Vagina (tissue), 2 donors: ENCODE measurements at regions not wholly inside any gene's neighbourhood (a gene's known extent, or its start where the extent isn't known, plus 50 kb on each side); places are given as distances from the start of the nearest gene placed in this dataset.

Experiments
- DNase-seq, 2 donors: peaks; one replicate each; pipeline ENCODE4 v3.0.0-alpha.2; 2017; ENCODE audit errors: extremely low spot score in 2 of 2
- H3K27ac ChIP-seq: fragments of 200-600 bp; sonication (generic); one replicate; pipeline ENCODE4 v1.5.1; 2019
- H3K27me3 ChIP-seq: fragments of 200-600 bp; sonication (generic); one replicate; pipeline ENCODE4 v1.5.1; 2019
- H3K36me3 ChIP-seq, 2 donors: fragments of 200-600 bp; sonication (generic); one replicate each; pipeline ENCODE4 v1.5.1; 2017 to 2019
- H3K4me1 ChIP-seq: fragments of 200-600 bp; sonication (generic); one replicate; pipeline ENCODE4 v1.5.1; 2019
- H3K4me3 ChIP-seq, 2 donors: fragments of 200-600 bp; sonication (generic); 1 replicate in 1 of 2; 2 replicates in 1 of 2; pipeline ENCODE4 v1.5.1; 2016 to 2019
- H3K9me3 ChIP-seq: fragments of 200-600 bp; sonication (generic); one replicate; pipeline ENCODE4 v1.5.1; 2019
- POLR2A ChIP-seq, 2 donors: fragments of 450-650 bp; IDR thresholded peaks; one replicate each; pipeline ENCODE4 v1.6.1; 2017; ENCODE audit warnings: antibody characterized with exemption in 2 of 2, mild to moderate bottlenecking in 2 of 2, moderate library complexity in 2 of 2
- POLR2AphosphoS5 ChIP-seq, 2 donors: sonication (generic); formaldehyde crosslinking; IDR thresholded peaks; one replicate each; pipeline ENCODE4 v1.9.0; 2017; ENCODE audit warnings: antibody characterized with exemption in 2 of 2, mild to moderate bottlenecking in 2 of 2, low read depth in 1 of 2; ENCODE audit not compliant: insufficient read depth in 1 of 2
- intact Hi-C: fragments of 100-400 bp; cut with DNase I; formaldehyde crosslinking; loops from one replicate; pipeline ENCODE4 v1.15.1; 2023
- TF ChIP-seq, protein P1 (sequence below), 3 experiments: fragments of 450-650 bp in 2 of 3; fragments of 200-600 bp in 1 of 3; sonication (generic) in 1 of 3; IDR thresholded peaks; one replicate each; pipeline ENCODE4 v1.5.1; 2017 to 2019; ENCODE audit warnings: antibody characterized with exemption in 3 of 3, mild to moderate bottlenecking in 2 of 3, moderate library complexity in 2 of 3

GRCh38 chr2:83725735-83726134 lies 733.3 kb downstream of the SUCLG1 start:
- Histone ChIP-seq H3K27ac (no peak overlapping the region), H3K36me3 (no peaks in the 10 kb centered on the region), H3K4me1 (no peaks in the 10 kb centered on the region), H3K9me3 (no peaks in the 10 kb centered on the region), H3K27me3 (no peaks in the 10 kb centered on the region), H3K4me3 (no peak overlapping the region)
- no peak for TF ChIP-seq POLR2AphosphoS5 (IDR thresholded peaks at IDR 0.05; ENCODE audit: insufficient read depth in 1 of 2, low read depth in 1 of 2)
- no peak for TF ChIP-seq POLR2A (IDR thresholded peaks at IDR 0.05)
- TF ChIP-seq, protein P1, sequence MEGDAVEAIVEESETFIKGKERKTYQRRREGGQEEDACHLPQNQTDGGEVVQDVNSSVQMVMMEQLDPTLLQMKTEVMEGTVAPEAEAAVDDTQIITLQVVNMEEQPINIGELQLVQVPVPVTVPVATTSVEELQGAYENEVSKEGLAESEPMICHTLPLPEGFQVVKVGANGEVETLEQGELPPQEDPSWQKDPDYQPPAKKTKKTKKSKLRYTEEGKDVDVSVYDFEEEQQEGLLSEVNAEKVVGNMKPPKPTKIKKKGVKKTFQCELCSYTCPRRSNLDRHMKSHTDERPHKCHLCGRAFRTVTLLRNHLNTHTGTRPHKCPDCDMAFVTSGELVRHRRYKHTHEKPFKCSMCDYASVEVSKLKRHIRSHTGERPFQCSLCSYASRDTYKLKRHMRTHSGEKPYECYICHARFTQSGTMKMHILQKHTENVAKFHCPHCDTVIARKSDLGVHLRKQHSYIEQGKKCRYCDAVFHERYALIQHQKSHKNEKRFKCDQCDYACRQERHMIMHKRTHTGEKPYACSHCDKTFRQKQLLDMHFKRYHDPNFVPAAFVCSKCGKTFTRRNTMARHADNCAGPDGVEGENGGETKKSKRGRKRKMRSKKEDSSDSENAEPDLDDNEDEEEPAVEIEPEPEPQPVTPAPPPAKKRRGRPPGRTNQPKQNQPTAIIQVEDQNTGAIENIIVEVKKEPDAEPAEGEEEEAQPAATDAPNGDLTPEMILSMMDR (IDR thresholded peaks at IDR 0.05): no peak
- intact Hi-C loops: no loop called here
- DNase-seq: no peak

GRCh38 chr2:83705146-83705545 lies 753.9 kb downstream of the SUCLG1 start:
- TF ChIP-seq POLR2AphosphoS5 (IDR thresholded peaks at IDR 0.05; ENCODE audit: insufficient read depth in 1 of 2, low read depth in 1 of 2): no peak
- TF ChIP-seq, protein P1 (IDR thresholded peaks at IDR 0.05): no peak
- TF ChIP-seq POLR2A (IDR thresholded peaks at IDR 0.05): no peak
- Histone ChIP-seq H3K4me3 (no peak overlapping the region), H3K27ac (no peak overlapping the region), H3K36me3 (no peaks in the 10 kb centered on the region), H3K4me1 (no peaks in the 10 kb centered on the region), H3K9me3 (no peaks in the 10 kb centered on the region), H3K27me3 (no peaks in the 10 kb centered on the region)
- no peak for DNase-seq
- intact Hi-C loops: no loop called here

GRCh38 chr2:83703598-83703997 lies 755.5 kb downstream of the SUCLG1 start:
- Histone ChIP-seq H3K27ac (no peak overlapping the region), H3K27me3 (no peaks in the 10 kb centered on the region), H3K9me3 (no peaks in the 10 kb centered on the region), H3K4me1 (no peaks in the 10 kb centered on the region), H3K36me3 (no peaks in the 10 kb centered on the region), H3K4me3 (no peak overlapping the region)
- TF ChIP-seq, protein P1 (IDR thresholded peaks at IDR 0.05): no peak
- TF ChIP-seq POLR2A (IDR thresholded peaks at IDR 0.05): no peak
- no peak for TF ChIP-seq POLR2AphosphoS5 (IDR thresholded peaks at IDR 0.05; ENCODE audit: insufficient read depth in 1 of 2, low read depth in 1 of 2)
- DNase-seq: no peak
- intact Hi-C loops: no loop called here

DNA sequence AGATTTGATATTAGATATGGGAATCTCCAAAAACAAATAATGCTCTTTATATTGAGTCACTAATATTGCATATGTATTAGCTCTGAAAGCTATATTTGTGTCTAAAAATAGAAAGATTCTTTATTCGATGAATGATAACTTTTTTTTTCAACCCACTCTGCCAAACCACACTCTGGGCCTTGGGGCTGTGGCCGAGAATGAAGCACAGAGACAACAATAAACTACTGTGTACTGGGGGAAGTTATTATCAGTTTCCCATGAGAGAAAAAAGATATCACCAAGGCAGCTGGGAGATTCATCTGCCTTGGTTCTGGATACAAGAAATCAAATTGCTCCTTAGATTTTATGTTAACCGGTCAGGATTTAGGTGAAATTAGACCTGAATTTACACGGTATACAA lies 762.2 kb downstream of the SUCLG1 start:
- TF ChIP-seq, protein P1 (IDR thresholded peaks at IDR 0.05): no peak
- TF ChIP-seq POLR2A (IDR thresholded peaks at IDR 0.05) (no peak), POLR2AphosphoS5 (IDR thresholded peaks at IDR 0.05; ENCODE audit: insufficient read depth in 1 of 2, low read depth in 1 of 2) (no peak)
- Histone ChIP-seq H3K9me3 (no peaks in the 10 kb centered on the region), H3K27me3 (no peaks in the 10 kb centered on the region), H3K27ac (no peak overlapping the region), H3K36me3 (no peaks in the 10 kb centered on the region), H3K4me3 (no peak overlapping the region), H3K4me1 (no peaks in the 10 kb centered on the region)
- intact Hi-C loops: no loop called here
- no peak for DNase-seq

DNA sequence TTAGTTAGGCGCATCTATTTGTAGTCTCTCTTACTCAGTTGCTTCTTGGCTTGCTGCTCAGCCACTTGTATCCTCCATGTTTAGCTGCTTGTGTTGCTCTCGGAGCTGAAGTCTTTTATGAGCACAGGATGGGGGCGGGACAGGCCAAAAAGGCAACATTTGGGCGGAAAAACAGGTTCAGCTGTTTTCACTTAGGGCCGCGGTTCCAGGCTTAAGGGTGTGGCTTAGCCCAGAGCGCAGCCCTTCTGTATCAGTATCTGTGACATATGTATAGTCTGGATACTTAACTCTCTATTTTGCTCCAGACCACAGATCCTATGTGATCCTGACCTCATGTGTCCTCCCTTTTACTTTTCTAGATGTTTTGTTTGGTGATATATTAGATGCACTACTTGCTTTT lies 763.5 kb downstream of the SUCLG1 start:
- Histone ChIP-seq H3K9me3 (no peaks in the 10 kb centered on the region), H3K27ac (no peak overlapping the region), H3K4me1 (no peaks in the 10 kb centered on the region), H3K27me3 (no peaks in the 10 kb centered on the region), H3K4me3 (no peak overlapping the region), H3K36me3 (no peaks in the 10 kb centered on the region)
- intact Hi-C loops: no loop called here
- TF ChIP-seq, protein P1 (IDR thresholded peaks at IDR 0.05): no peak
- TF ChIP-seq POLR2A (IDR thresholded peaks at IDR 0.05) (no peak), POLR2AphosphoS5 (IDR thresholded peaks at IDR 0.05; ENCODE audit: insufficient read depth in 1 of 2, low read depth in 1 of 2) (no peak)
- no peak for DNase-seq
